ENCODE measurements at regions not wholly inside any gene's neighbourhood (a gene's known extent, or its start where the extent isn't known, plus 50 kb on each side); places are given as distances from the start of the nearest gene placed in this dataset.
A peak's percentile ranks its signal among the peaks of the same experiment; 100 is the strongest.

- no TSS peak for BruUV-seq (replicated peaks)
- H3K4me2 ChIP-seq (ENCODE audit: low read length): no peak overlapping the region
- no peak overlapping the region for H3K9ac ChIP-seq (ENCODE audit: low read length)
- ChIA-PET POLR2A (no interaction called here), RAD21 (ENCODE audit: low non-redundant PET in 1 of 2, low total read pairs in 2 of 2, uncharacterized antibody in 2 of 2, unreplicated experiment in 2 of 2) (no interaction called here), CTCF (no interaction called here)
- no peaks in the 10 kb centered on the region for H3K36me3 ChIP-seq (ENCODE audit: control insufficient read depth in 1 of 2, insufficient read depth in 2 of 2, low read length in 2 of 2)
- no peaks in the 10 kb centered on the region for H3K4me1 ChIP-seq (ENCODE audit: control insufficient read depth in 1 of 2, insufficient read depth in 2 of 2, low read length in 2 of 2)
- TF ChIP-seq RAD21 (IDR thresholded peaks at IDR 0.05; ENCODE audit: low read depth): no peak
- no peak overlapping the region for H3K4me3 ChIP-seq (replicated peaks in 1 of 2; ENCODE audit: low read depth in 1 of 2, low read length in 2 of 2)
- H3K27me3 ChIP-seq (ENCODE audit: insufficient read depth, low read length): no peaks in the 10 kb centered on the region
- DNase-seq (ENCODE audit: low read depth, low spot score) (no peak), ATAC-seq (no peak)
- H4K20me1 ChIP-seq (ENCODE audit: insufficient read depth): no peaks in the 10 kb centered on the region
- H2AFZ ChIP-seq (ENCODE audit: low read depth, low read length, poor library complexity, severe bottlenecking): peak overlapping the region; percentile 36
- no peaks in the 10 kb centered on the region for H3K79me2 ChIP-seq (ENCODE audit: insufficient read depth, low read length)
- no peaks in the 10 kb centered on the region for H3K9me2 ChIP-seq (ENCODE audit: insufficient read depth)
- intact Hi-C loops (cut with micrococcal nuclease): no loop called here
- no peaks in the 10 kb centered on the region for H3K9me3 ChIP-seq (ENCODE audit: control insufficient read depth in 1 of 2, insufficient read depth in 1 of 2, low read depth in 1 of 2, low read length in 2 of 2)
- no peak overlapping the region for H3K27ac ChIP-seq (ENCODE audit: low read depth, low read length)
These were observed 394.5 kb downstream of the SEMA3D start for GRCh38 chr7:84792231-84792893.

- H3K9me3 ChIP-seq (ENCODE audit: control insufficient read depth in 1 of 2, insufficient read depth in 1 of 2, low read depth in 1 of 2, low read length in 2 of 2): no peaks in the 10 kb centered on the region
- no TSS peak for BruUV-seq (replicated peaks)
- DNase-seq (ENCODE audit: low read depth, low spot score): no peak
- TF ChIP-seq ATF3 (IDR thresholded peaks at IDR 0.05) (no peak), FOSL1 (IDR thresholded peaks at IDR 0.05; ENCODE audit: low read depth) (no peak), SRF (IDR thresholded peaks at IDR 0.05; ENCODE audit: low read depth) (no peak), CEBPB (IDR thresholded peaks at IDR 0.05; ENCODE audit: low read depth) (no peak), TCF7L2 (IDR thresholded peaks at IDR 0.05; ENCODE audit: borderline replicate concordance, extremely low read depth, insufficient read depth, insufficient read length) (no peak), ZFX (IDR thresholded peaks at IDR 0.05) (no peak), RAD21 (IDR thresholded peaks at IDR 0.05; ENCODE audit: low read depth) (no peak), CTCF (IDR thresholded peaks at IDR 0.05 in 2 of 3, conservative IDR thresholded peaks at IDR 0.05 in 1 of 3; ENCODE audit: borderline replicate concordance in 1 of 3, insufficient read depth in 1 of 3, low read depth in 2 of 3, low read length in 2 of 3) (no peak), POLR2AphosphoS5 (IDR thresholded peaks at IDR 0.05; ENCODE audit: low read depth, low read length) (no peak), EZH2 (IDR thresholded peaks at IDR 0.05) (no peak), REST (IDR thresholded peaks at IDR 0.05; ENCODE audit: low read depth) (no peak), ELF1 (IDR thresholded peaks at IDR 0.05; ENCODE audit: borderline replicate concordance, low read depth) (no peak), MAX (IDR thresholded peaks at IDR 0.05) (no peak), EGR1 (IDR thresholded peaks at IDR 0.05; ENCODE audit: low read depth) (no peak), POLR2A (IDR thresholded peaks at IDR 0.05; ENCODE audit: borderline replicate concordance, extremely low read depth, insufficient read depth, insufficient read length) (no peak), JUND (IDR thresholded peaks at IDR 0.05) (no peak), SP1 (IDR thresholded peaks at IDR 0.05; ENCODE audit: low read depth) (no peak)
These were observed 396.0 kb downstream of the SEMA3D start for GRCh38 chr7:84790882-84791281.

More at GRCh38 chr7:84790882-84791281, 396.0 kb downstream of the SEMA3D start:
- no peak overlapping the region for H3K4me3 ChIP-seq (replicated peaks in 1 of 2; ENCODE audit: low read depth in 1 of 2, low read length in 2 of 2)
- ATAC-seq: no peak
- ChIA-PET RAD21 (ENCODE audit: low non-redundant PET in 1 of 2, low total read pairs in 2 of 2, uncharacterized antibody in 2 of 2, unreplicated experiment in 2 of 2) (no interaction called here), POLR2A (no interaction called here), CTCF (no interaction called here)
- H3K27me3 ChIP-seq (ENCODE audit: insufficient read depth, low read length): no peaks in the 10 kb centered on the region
- H2AFZ ChIP-seq (ENCODE audit: low read depth, low read length, poor library complexity, severe bottlenecking): no peak overlapping the region
- H3K4me2 ChIP-seq (ENCODE audit: low read length): no peak overlapping the region
- H3K36me3 ChIP-seq (ENCODE audit: control insufficient read depth in 1 of 2, insufficient read depth in 2 of 2, low read length in 2 of 2): no peaks in the 10 kb centered on the region
- no peaks in the 10 kb centered on the region for H3K79me2 ChIP-seq (ENCODE audit: insufficient read depth, low read length)
- no peak overlapping the region for H3K9ac ChIP-seq (ENCODE audit: low read length)
- H3K4me1 ChIP-seq (ENCODE audit: control insufficient read depth in 1 of 2, insufficient read depth in 2 of 2, low read length in 2 of 2): no peaks in the 10 kb centered on the region
- intact Hi-C loops (cut with micrococcal nuclease): no loop called here
- H4K20me1 ChIP-seq (ENCODE audit: insufficient read depth): no peaks in the 10 kb centered on the region
- no peak overlapping the region for H3K27ac ChIP-seq (ENCODE audit: low read depth, low read length)
- H3K9me2 ChIP-seq (ENCODE audit: insufficient read depth): no peaks in the 10 kb centered on the region

All from HCT116 (cell line).